GM21526 (cell line): ENCODE measurements at regions not wholly inside any gene's neighbourhood (a gene's known extent, or its start where the extent isn't known, plus 50 kb on each side); places are given as distances from the start of the nearest gene placed in this dataset.

Source experiments
- ATAC-seq: cut with Tn5 transposase; IDR thresholded peaks from one replicate; pipeline ENCODE4 v1.9.1; 2021; ENCODE audit warnings: moderate library complexity; ENCODE audit not compliant: unreplicated experiment, low FRiP score

- no peak for ATAC-seq
Measured at GRCh38 chr1:87844251-87844650, 515.6 kb downstream of the LMO4 start.

DNA sequence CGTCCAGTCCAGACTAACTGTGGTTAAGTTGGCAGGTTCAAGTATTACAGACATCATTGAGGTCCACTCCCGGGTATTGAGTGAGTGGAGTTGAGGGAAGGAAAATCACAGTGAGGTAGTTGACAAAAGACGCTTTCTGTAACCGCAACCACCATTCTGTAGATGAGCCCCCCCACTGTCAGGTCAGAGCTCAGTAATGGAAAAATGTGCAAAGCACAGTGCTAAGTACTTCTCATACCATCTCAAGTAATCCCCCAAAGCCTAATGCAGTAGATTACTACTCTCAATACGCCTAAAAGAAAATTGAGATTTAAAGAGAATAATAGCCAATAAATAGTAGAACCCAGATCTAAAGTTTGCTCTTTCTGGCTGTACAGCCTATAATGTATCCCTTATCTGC lies 522.8 kb downstream of the LMO4 start:
- ATAC-seq: no peak

DNA sequence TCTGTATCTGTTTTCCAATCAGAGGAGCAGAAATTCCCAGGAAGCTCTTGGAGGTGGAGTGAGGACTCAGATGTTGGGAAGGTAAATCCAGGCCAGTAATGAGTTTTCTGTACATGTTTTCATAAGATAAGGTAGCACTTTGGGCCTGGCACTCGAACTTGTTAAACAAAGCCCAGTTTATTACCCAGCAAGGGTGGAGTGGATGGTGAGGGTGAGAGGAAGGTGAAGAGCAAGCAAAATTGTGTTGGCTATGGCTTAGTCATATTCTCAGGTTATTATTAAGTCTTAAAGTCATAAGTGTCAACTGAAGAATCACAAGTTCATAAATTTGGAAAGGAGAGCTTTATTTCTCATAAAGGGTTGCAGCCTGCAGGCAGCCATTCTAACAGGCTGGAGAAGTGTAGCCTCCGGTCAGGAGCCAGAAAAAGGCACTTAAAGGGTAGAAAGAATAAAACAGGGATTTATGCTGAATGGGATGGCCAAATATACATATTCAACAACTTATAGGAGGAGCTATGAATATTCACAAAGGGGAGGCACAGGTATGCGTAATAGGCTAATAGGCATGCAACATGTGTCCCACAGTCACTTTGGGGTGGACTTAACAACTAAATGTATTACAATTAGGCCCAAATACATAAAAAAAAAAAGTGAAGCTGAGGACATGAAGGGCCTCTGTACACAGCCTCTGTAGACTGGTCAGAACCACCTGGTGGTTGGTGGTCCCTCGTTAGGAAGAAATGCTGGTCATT lies 523.9 kb downstream of the LMO4 start:
- ATAC-seq: no peak

DNA sequence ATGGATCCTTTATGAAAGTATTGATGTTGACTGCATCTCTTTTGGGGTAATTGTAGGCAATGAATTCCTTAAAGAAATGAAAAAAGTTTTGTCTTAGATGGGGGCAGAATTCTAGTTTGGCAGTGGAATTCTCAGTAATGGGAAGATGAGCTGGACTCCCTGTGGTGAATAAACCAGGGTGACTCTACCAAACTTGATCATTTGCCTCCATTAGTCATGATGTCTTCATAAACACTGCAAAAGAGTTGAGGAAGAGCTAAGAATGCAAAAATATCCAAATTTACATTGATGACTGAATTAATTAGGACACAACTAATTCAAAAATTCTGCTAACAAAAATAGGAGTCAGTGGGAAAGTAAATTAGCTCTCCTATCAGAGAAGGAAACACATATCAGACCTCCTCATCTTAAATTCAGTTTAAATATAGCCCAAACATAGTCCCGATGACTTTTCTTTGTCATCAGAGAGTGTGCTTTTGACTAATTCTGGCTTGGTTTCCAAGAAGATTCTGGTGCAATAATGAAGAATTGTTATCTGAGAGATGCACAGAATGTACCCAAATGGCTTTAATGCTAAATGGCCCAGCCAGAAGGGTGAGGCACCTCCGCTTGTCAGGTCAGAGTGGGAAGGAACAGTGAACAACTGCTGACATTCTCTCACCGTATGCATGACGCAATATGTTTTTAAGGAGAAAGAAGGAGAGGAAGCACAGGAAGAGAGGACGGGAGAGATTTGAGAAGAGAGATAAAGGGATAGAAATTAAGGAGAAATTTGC lies 525.1 kb downstream of the LMO4 start:
- no peak for ATAC-seq

- no peak for ATAC-seq
Measured at GRCh38 chr1:87863317-87863716, 534.6 kb downstream of the LMO4 start.

DNA sequence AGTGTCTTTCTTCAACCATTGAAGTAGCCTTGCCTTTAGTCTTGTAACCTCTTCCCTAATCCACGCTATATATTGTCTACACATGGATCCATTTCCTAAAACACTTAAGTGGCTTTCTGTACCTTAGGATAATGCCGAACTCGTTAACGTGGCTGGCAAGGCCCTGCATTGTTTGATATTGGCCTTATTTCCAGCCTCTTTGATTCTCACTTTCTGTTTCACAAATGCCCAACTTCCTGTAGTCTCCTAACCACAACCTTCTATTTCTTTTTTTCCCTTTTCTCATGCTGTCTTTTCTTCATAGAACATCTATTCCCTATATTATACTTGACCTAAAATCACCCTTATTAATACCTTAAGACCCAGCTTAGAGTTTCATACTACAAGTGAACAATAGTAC lies 536.0 kb downstream of the LMO4 start:
- no peak for ATAC-seq

DNA sequence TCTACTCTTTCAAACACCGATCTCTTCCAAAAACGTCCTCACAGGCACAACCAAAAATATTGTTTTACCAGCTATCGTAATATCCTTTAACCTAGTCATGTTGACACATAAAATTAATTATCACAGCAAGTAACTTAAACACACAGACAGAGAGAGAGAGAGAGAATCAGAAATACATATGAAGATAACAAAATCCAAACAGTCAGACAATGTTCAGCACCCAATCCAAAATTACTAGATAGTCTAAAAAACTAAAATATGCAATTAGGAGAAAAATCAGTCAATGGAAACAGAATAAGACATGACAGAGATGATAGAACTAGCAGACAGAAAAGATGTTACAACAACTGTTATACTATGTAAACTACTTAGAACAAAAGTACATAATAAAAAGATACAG lies 537.7 kb downstream of the LMO4 start:
- ATAC-seq: no peak

- no peak for ATAC-seq
Measured at GRCh38 chr1:87867626-87868025, 538.9 kb downstream of the LMO4 start.

DNA sequence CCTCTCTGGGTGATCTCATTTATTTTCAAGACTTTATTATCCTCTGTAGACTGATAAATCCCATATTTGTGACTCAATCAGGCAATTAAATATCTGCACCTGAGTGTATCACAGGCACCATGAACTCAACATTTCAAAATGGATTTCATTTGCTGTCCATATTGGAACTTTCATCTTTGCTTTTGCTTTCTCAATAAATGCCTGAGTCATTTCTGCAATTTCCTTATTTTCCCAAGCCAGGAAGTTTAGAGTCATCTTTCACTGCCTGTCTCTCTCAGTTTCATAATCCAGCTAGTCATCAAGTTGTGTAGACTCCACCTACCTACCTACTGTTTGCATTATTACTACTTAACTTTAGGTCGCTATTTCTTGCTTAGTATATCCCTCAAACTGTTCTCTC lies 540.9 kb downstream of the LMO4 start:
- ATAC-seq: no peak

DNA sequence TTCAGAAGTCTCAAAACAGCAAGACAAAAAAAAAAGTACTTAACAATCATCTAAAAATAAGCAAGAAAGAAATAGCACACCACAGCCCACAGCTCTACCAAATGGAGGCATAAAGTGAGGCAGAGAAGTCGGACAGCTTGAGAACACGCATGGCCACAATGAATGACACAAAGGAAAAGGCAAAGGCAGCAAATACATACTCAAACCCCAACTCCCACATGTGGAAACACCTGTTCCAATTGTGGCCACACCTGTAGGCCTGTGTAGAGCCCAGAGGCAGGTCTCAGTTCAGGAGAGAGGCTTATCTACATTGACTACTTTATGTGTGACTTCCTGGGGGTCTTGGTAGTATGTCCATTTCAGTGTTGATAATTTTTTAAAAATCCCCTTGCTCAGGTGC lies 543.5 kb downstream of the LMO4 start:
- peak; percentile 64 for ATAC-seq

DNA sequence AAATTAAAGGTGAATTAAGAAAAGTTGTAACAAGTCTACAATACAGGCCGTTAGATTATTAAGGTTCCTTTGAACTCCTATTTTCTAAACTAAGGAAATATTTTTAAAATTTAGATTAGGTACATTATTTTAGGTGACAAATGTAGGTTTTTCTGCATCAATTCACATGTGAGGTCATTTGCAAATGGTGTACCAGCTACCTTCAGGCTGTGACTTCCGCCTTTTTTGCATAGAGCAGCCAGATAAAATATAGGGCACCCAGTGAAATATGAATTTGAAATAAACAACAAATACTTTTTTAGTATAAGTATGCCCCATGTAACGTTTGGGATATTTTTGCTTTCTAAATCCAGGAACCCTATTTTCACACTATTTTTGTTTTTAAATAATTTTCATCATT lies 544.0 kb downstream of the LMO4 start:
- no peak for ATAC-seq

GRCh38 chr1:87878873-87879272 lies 550.2 kb downstream of the LMO4 start:
- ATAC-seq: no peak

DNA sequence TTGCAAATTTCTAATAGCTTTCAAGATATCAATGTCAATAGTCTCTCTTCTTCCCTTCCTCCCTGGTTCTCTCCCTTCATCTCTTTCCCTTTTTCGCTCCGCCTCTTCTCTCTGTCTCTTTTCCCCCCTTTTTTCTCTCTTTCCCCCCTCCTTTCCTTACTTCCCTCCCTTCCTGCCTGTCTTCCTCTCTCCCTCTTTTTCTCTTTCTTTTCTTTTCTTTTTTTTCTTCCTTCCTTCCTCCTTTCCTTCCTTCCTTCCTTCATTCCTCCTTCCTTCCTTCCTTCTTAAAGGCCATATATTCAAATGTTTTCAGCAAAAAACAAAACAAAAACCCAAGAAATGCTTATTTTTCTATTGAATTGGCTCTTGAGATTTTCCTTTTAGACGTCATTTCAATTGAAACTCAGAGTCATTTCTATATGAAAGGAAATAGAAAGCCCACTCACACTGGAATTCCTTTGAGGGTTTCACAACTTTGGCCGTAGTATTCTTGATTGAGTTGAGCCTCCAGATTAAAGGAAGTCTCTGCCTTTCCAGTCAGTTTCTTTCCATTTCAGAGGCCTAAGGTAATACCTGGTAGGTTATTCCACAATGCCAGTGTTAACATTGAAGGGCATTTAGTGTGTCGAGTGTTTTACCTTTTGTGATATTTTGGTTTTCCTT lies 551.5 kb downstream of the LMO4 start:
- no peak for ATAC-seq

- ATAC-seq: no peak
Measured at GRCh38 chr1:87880764-87881163, 552.1 kb downstream of the LMO4 start.

DNA sequence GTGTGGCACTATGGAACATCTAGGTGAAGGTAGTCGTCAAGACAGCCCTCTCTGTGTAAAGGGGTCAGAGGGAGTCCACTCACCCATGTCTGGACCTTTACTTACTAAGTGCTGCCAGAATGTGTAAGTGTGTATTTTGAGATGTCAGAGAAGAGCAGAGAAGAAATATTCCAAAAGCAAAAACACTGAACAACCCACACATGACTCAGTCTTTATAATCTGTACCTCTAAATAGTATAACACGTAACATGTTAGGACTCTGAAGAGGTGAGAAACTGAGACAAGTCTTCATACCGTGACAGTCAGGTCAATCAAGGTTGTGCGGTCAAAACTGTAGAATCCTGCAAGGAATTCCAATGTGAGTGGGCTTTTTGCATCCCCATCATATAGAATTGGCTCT lies 555.2 kb downstream of the LMO4 start:
- no peak for ATAC-seq

- ATAC-seq: no peak
Measured at GRCh38 chr1:87884581-87884980, 555.9 kb downstream of the LMO4 start.

DNA sequence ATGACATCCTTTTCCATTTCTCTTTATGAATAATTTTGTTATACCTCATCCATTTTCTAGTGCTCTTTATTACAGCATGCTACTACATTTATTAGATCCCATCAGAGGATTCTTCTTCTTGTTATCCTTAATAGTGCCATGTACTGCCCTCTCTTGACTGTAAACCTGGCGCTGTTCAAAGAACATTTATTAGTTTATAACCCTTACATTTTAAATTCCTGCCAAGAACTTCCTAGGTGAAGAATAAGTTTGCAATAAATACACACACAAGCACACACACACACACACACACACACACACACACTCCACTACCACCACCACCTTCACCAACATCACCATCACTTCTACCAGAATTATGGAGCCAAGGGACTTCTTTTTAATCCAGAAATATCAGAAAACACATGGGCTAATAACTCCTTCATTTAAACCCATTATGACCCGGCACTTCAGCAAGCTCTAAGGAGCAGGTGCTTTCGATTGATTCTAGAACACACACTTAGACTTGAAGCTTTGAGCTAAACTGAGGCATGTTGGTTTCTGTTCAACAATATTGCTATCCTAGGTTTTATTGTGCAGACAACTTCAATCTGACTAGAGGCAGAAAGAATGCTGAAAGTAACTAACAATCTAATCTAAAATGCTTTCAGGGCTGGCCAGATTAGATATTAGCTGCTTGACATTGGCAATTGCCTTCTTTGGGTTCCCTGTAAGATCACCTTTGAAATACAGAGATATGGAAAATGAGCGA lies 556.8 kb downstream of the LMO4 start:
- ATAC-seq: no peak

DNA sequence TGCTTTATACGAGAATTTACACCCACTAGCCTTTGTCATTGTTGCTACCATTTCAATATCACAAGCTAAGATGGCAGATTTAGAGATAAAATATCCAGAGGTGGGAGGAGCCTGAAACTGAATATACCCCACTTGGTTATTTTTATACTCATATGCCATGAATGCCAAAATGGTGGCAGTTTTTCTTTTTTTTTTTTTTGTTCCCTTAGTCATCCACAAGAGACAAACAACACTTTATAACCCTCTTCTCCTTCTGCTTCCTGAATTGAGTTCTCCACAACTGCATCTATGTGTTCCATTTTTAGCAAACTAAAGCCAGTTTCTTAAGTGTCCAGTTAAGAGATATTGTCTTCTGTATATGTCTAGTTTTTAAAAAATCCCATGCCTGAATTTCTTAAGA lies 558.4 kb downstream of the LMO4 start:
- no peak for ATAC-seq

DNA sequence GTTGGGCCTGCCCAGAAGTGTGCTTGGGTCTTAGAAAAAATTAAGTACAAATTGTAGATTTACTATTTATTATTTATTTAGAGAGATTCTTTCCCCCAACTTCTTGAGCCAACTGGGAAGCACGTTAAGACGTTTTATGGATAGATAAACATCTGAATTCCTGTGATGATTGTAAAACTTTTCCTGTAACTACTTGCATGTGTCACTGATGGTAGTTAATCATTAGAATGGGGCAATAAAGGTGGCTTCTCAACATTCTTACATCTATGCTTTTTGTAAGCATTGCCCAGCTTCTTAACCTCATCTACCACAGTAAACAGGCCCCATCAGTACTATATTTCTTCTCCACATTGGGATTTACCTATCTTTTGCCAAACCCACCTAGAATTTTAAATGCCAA lies 559.8 kb downstream of the LMO4 start:
- ATAC-seq: no peak

GRCh38 chr1:87894062-87894461 lies 565.4 kb downstream of the LMO4 start:
- ATAC-seq: no peak

- ATAC-seq: no peak
Measured at GRCh38 chr1:87897481-87897880, 568.8 kb downstream of the LMO4 start.
